Suprapubic skin (tissue), 3 donors: ENCODE measurements at regions not wholly inside any gene's neighbourhood (a gene's known extent, or its start where the extent isn't known, plus 50 kb on each side); places are given as distances from the start of the nearest gene placed in this dataset.

Experiments used
- CTCF ChIP-seq, 2 donors: fragments of 200-600 bp in 1 of 2; fragments of 450-650 bp in 1 of 2; sonication (generic) in 1 of 2; IDR thresholded peaks; one replicate each; pipeline ENCODE4 v1.5.1; 2016 to 2019; ENCODE audit warnings: antibody characterized with exemption in 2 of 2, mild to moderate bottlenecking in 1 of 2, moderate library complexity in 1 of 2
- EP300 ChIP-seq: sonication (generic); formaldehyde crosslinking; IDR thresholded peaks from one replicate; pipeline ENCODE4 v1.6.1; 2017; ENCODE audit warnings: antibody characterized with exemption

GRCh38 chr13:34025746-34026145 is 207.8 kb downstream of the RFC3 start:
- TF ChIP-seq CTCF (IDR thresholded peaks at IDR 0.05) (no peak), EP300 (no peak)
